B cell (primary cell): ENCODE measurements at regions not wholly inside any gene's neighbourhood (a gene's known extent, or its start where the extent isn't known, plus 50 kb on each side); places are given as distances from the start of the nearest gene placed in this dataset.

Source experiments
- ATAC-seq: fragments of 200-7000 bp; cut with Tn5 transposase; one replicate; pipeline ENCODE4 v1.10.0; 2021; ENCODE audit warnings: low read depth, mild to moderate bottlenecking, moderate number of reproducible peaks, moderate library complexity
- CTCF ChIA-PET: fragments of 350-600 bp; sonication (Branson Sonifier 250); formaldehyde crosslinking; loops from one replicate; lab custom pipeline; 2021; ENCODE audit warnings: antibody characterized with exemption, inconsistent platforms; lab: Charles Lee
- POLR2A ChIA-PET: fragments of 350-600 bp; sonication (Branson Sonifier 250); formaldehyde crosslinking; loops from one replicate; lab custom pipeline; 2021; ENCODE audit warnings: antibody characterized with exemption; lab: Charles Lee
- DNase-seq: peaks from one replicate; pipeline ENCODE4 v3.0.0; 2013
- H2AFZ ChIP-seq: 2 replicates; pipeline ENCODE4 v1.6.1; 2012; ENCODE audit warnings: mild to moderate bottlenecking, low read depth, low read length; ENCODE audit not compliant: insufficient read depth, poor library complexity, severe bottlenecking
- H3K27ac ChIP-seq, 2 donors: 1 replicate in 1 of 2; 2 replicates in 1 of 2; pipeline ENCODE4 v1.5.1; 2012 to 2013; ENCODE audit warnings: low read length in 2 of 2, mild to moderate bottlenecking in 2 of 2, moderate library complexity in 1 of 2
- H3K27me3 ChIP-seq, 4 experiments: fragments of 200-600 bp in 1 of 4; sonication (generic) in 1 of 4; replicated peaks in 1 of 4; 1 replicate in 2 of 4; 2 replicates in 2 of 4; pipeline versions ENCODE4 v1.6.1 to v1.7.0; 2013 to 2016; ENCODE audit warnings: low read length in 3 of 4, mild to moderate bottlenecking in 2 of 4, mixed read lengths in 1 of 4, moderate library complexity in 1 of 4; ENCODE audit not compliant: insufficient read depth in 4 of 4, control insufficient read depth in 3 of 4; ENCODE audit errors: control extremely low read depth in 1 of 4
- H3K36me3 ChIP-seq, 2 experiments: replicated peaks in 1 of 2; 1 replicate in 1 of 2; 2 replicates in 1 of 2; pipeline versions ENCODE4 v1.6.1 to v1.7.1; 2013; ENCODE audit warnings: low read length in 1 of 2; ENCODE audit not compliant: insufficient read depth in 2 of 2, control insufficient read depth in 1 of 2; ENCODE audit errors: control extremely low read depth in 1 of 2, extremely low read depth in 1 of 2
- H3K4me1 ChIP-seq, 2 donors: fragments of 200-600 bp in 1 of 2; sonication (generic) in 1 of 2; 1 replicate in 1 of 2; 2 replicates in 1 of 2; pipeline versions ENCODE4 v1.5.1 to v1.6.1; 2013 to 2017; ENCODE audit warnings: low read length in 2 of 2; ENCODE audit not compliant: control insufficient read depth in 2 of 2, insufficient read depth in 2 of 2
- H3K4me2 ChIP-seq: replicated peaks from 2 replicates; pipeline ENCODE3; 2012; ENCODE audit warnings: mild to moderate bottlenecking, low read depth, low read length; ENCODE audit not compliant: poor library complexity, severe bottlenecking
- H3K4me3 ChIP-seq, 5 experiments: fragments of 200-600 bp in 1 of 5; sonication (generic) in 1 of 5; 1 replicate in 3 of 5; 2 replicates in 2 of 5; pipeline versions ENCODE4 v1.5.1 to v1.7.0; 2011 to 2016; ENCODE audit warnings: low read length in 4 of 5, mild to moderate bottlenecking in 4 of 5, low read depth in 2 of 5, control low read depth in 1 of 5, moderate library complexity in 1 of 5; ENCODE audit not compliant: insufficient read depth in 1 of 5; ENCODE audit errors: control extremely low read depth in 1 of 5, extremely low read depth in 1 of 5
- H3K79me2 ChIP-seq: fragments of 200-600 bp; sonication (generic); one replicate; pipeline ENCODE4 v1.6.0; 2016; ENCODE audit warnings: low read length; ENCODE audit not compliant: control insufficient read depth, insufficient read depth
- H3K9ac ChIP-seq: fragments of 200-600 bp; sonication (generic); 2 replicates; pipeline ENCODE4 v1.6.1; 2017; ENCODE audit warnings: mild to moderate bottlenecking, low read length, moderate library complexity
- H3K9me3 ChIP-seq, 3 donors: one replicate each; pipeline versions ENCODE4 v1.6.1 to v1.7.1; 2013; ENCODE audit warnings: low read length in 2 of 3; ENCODE audit not compliant: control insufficient read depth in 2 of 3, insufficient read depth in 1 of 3; ENCODE audit errors: control extremely low read depth in 1 of 3
- H4K20me1 ChIP-seq: 2 replicates; pipeline ENCODE4 v1.6.0; 2012; ENCODE audit warnings: mild to moderate bottlenecking, low read length; ENCODE audit not compliant: insufficient read depth, control insufficient read depth, poor library complexity, severe bottlenecking
- H3K27ac Mint-ChIP-seq: one replicate; pipeline ENCODE4 v1.8.0; 2021; ENCODE audit warnings: mixed read lengths
- H3K27me3 Mint-ChIP-seq: one replicate; pipeline ENCODE4 v1.8.0; 2021; ENCODE audit warnings: mixed read lengths
- H3K4me1 Mint-ChIP-seq: one replicate; pipeline ENCODE4 v1.8.0; 2021; ENCODE audit warnings: mixed read lengths
- H3K4me3 Mint-ChIP-seq: one replicate; pipeline ENCODE4 v1.8.0; 2021; ENCODE audit warnings: mixed read lengths
- H3K9me3 Mint-ChIP-seq: one replicate; pipeline ENCODE4 v1.8.0; 2022; ENCODE audit warnings: mixed read lengths; ENCODE audit not compliant: insufficient read depth
- EZH2 ChIP-seq: IDR thresholded peaks from 2 replicates; pipeline ENCODE4 v1.6.1; 2012; ENCODE audit warnings: borderline replicate concordance, low read depth, mild to moderate bottlenecking, moderate library complexity, low read length; ENCODE audit not compliant: insufficient read depth, poor library complexity, severe bottlenecking
- WGBS: methylation state at CpG from one replicate; pipeline ENCODE4 v1.1.5; 2013; ENCODE audit warnings: missing lambda C conversion rate; ENCODE audit not compliant: insufficient coverage; 5-methylcytosine and 5-hydroxymethylcytosine counted together
- intact Hi-C: fragments of 100-400 bp; cut with micrococcal nuclease; formaldehyde crosslinking; loops from one replicate; pipeline ENCODE4 v1.10.0; 2022
- TF ChIP-seq, protein P1 (sequence below): fragments of 200-600 bp; IDR thresholded peaks from one replicate; pipeline ENCODE4 v1.8.0; 2022; ENCODE audit warnings: antibody characterized with exemption, mild to moderate bottlenecking

DNA sequence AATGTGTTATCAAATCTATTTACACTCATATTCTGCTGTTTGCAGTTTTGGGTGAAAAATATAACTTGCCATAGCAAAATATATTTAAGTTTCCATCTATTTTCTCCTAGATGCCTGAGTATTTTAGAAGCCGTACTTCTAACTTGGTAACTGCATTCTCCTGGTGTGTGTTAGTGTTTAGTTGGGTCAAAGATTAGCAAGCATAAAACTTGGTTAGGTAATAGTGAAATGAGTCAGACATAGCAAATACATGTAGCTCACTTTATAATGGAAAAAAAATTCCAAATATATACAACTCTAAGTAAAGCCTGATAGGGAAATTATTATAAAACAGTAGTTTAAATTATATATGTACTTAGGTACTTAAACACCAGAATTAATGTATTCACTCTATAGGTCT lies 640.7 kb upstream of the ST8SIA4 start:
- H3K27me3 ChIP-seq, result no peaks in the 10 kb centered on the region
- Mint-ChIP-seq H3K27me3 (no peaks in the 10 kb centered on the region), H3K27ac (no peak overlapping the region), H3K4me1 (no peaks in the 10 kb centered on the region), H3K9me3 (no peaks in the 10 kb centered on the region), H3K4me3 (no peak overlapping the region)
- no peak overlapping the region for H3K4me2 ChIP-seq
- H3K36me3 ChIP-seq, result no peaks in the 10 kb centered on the region
- ATAC-seq (no peak), DNase-seq (no peak)
- no peaks in the 10 kb centered on the region for H3K79me2 ChIP-seq
- no peak for TF ChIP-seq EZH2
- TF ChIP-seq, protein P1, sequence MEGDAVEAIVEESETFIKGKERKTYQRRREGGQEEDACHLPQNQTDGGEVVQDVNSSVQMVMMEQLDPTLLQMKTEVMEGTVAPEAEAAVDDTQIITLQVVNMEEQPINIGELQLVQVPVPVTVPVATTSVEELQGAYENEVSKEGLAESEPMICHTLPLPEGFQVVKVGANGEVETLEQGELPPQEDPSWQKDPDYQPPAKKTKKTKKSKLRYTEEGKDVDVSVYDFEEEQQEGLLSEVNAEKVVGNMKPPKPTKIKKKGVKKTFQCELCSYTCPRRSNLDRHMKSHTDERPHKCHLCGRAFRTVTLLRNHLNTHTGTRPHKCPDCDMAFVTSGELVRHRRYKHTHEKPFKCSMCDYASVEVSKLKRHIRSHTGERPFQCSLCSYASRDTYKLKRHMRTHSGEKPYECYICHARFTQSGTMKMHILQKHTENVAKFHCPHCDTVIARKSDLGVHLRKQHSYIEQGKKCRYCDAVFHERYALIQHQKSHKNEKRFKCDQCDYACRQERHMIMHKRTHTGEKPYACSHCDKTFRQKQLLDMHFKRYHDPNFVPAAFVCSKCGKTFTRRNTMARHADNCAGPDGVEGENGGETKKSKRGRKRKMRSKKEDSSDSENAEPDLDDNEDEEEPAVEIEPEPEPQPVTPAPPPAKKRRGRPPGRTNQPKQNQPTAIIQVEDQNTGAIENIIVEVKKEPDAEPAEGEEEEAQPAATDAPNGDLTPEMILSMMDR, result no peak
- no peak overlapping the region for H3K4me3 ChIP-seq
- ChIA-PET CTCF (no interaction called here), POLR2A (no interaction called here)
- H3K27ac ChIP-seq, result no peak overlapping the region
- H2AFZ ChIP-seq, result no peak overlapping the region
- no peaks in the 10 kb centered on the region for H3K4me1 ChIP-seq
- no peak overlapping the region for H3K9ac ChIP-seq
- H4K20me1 ChIP-seq, result no peaks in the 10 kb centered on the region
- intact Hi-C loops, result no loop called here
- no peaks in the 10 kb centered on the region for H3K9me3 ChIP-seq
- no CpG with 5 or more reads among the region's 1 CpG for WGBS

DNA sequence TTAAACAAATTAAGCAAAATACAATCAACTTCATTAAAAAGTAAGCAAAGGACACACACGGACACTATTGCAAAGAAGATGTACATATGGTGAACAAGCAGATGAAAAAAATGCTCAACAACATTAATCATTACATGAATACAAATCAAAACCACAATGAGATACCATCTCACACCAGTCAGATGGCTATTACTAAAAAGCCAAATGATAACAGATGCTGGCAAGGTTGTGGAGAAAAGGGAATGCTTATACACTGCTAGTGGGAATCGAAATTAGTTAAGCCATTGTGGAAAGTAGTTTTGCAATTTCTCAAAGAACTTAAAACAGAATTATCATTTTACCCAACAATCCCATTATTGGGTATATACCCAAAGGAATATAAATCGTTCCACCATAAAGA lies 636.2 kb upstream of the ST8SIA4 start:
- Histone ChIP-seq H3K4me2 (no peak overlapping the region), H3K9ac (no peak overlapping the region), H3K36me3 (no peaks in the 10 kb centered on the region), H3K27ac (no peak overlapping the region), H3K27me3 (no peaks in the 10 kb centered on the region), H3K79me2 (no peaks in the 10 kb centered on the region), H3K4me1 (no peaks in the 10 kb centered on the region), H2AFZ (no peak overlapping the region), H4K20me1 (no peaks in the 10 kb centered on the region), H3K4me3 (no peak overlapping the region), H3K9me3 (peaks cover 0 to 3% (median 0%) of the 10 kb centered on the region in 3 donors)
- CTCF ChIA-PET, result no interaction called here
- Mint-ChIP-seq H3K4me3 (no peak overlapping the region), H3K27me3 (no peaks in the 10 kb centered on the region), H3K4me1 (no peaks in the 10 kb centered on the region), H3K9me3 (peaks cover 4% of the 10 kb centered on the region), H3K27ac (no peak overlapping the region)
- intact Hi-C loops, result no loop called here
- ATAC-seq (no peak), DNase-seq (no peak)
- no peak for TF ChIP-seq EZH2
- TF ChIP-seq, protein P1, result no peak
- POLR2A ChIA-PET, result no interaction called here
- no CpG with 5 or more reads among the region's 3 CpGs for WGBS
